PFSK-1 (cell line): ENCODE measurements at regions not wholly inside any gene's neighbourhood (a gene's known extent, or its start where the extent isn't known, plus 50 kb on each side); places are given as distances from the start of the nearest gene placed in this dataset.

Source experiments
- FOXP2 ChIP-seq: optimal IDR thresholded peaks from 2 replicates; pipeline ENCODE3; 2011; ENCODE audit warnings: borderline replicate concordance, control low read depth, inconsistent platforms; ENCODE audit not compliant: insufficient read depth; ENCODE audit errors: extremely low read length, extremely low read depth
- POLR2AphosphoS5 ChIP-seq: IDR thresholded peaks from 2 replicates; pipeline ENCODE4 v1.6.1; 2012; ENCODE audit warnings: low read depth, mild to moderate bottlenecking, control low read depth, low read length, moderate library complexity
- REST ChIP-seq, 2 experiments: IDR thresholded peaks; 2 replicates each; pipeline versions ENCODE4 v1.6.1 to v1.8.0; 2011 to 2012; ENCODE audit warnings: low read depth in 2 of 2, low read length in 2 of 2, control low read depth in 1 of 2, inconsistent platforms in 1 of 2, mild to moderate bottlenecking in 1 of 2, moderate library complexity in 1 of 2; ENCODE audit not compliant: insufficient read depth in 1 of 2
- SIN3A ChIP-seq: IDR thresholded peaks from 2 replicates; pipeline ENCODE4 v1.6.1; 2012; ENCODE audit warnings: mild to moderate bottlenecking, low read length, moderate library complexity, borderline replicate concordance; ENCODE audit not compliant: insufficient read depth
- TAF1 ChIP-seq: IDR thresholded peaks from 2 replicates; pipeline ENCODE4 v1.6.1; 2012; ENCODE audit warnings: low read length, control low read depth, borderline replicate concordance; ENCODE audit not compliant: insufficient read depth

GRCh38 chr10:118901380-118901779, 128.1 kb upstream of the NANOS1 start:
- TF ChIP-seq FOXP2 (no peak), SIN3A (no peak), POLR2AphosphoS5 (no peak), REST (IDR thresholded peaks at IDR 0.05; ENCODE audit: insufficient read depth in 1 of 2, low read depth in 2 of 2, low read length in 2 of 2) (peak; percentile 50 to 82; a peak in 2 of 4 replicates), TAF1 (no peak)

- TF ChIP-seq FOXP2 = no peak
These were observed 127.6 kb upstream of the NANOS1 start for GRCh38 chr10:118901906-118902305.

GRCh38 chr10:118903251-118903650, 126.3 kb upstream of the NANOS1 start:
- TF ChIP-seq TAF1 (no peak), SIN3A (no peak), REST (IDR thresholded peaks at IDR 0.05; ENCODE audit: insufficient read depth in 1 of 2, low read depth in 2 of 2, low read length in 2 of 2) (no peak), POLR2AphosphoS5 (no peak), FOXP2 (no peak)

GRCh38 chr10:118903691-118904090, 125.8 kb upstream of the NANOS1 start:
- TF ChIP-seq TAF1 (no peak), SIN3A (no peak), REST (IDR thresholded peaks at IDR 0.05; ENCODE audit: insufficient read depth in 1 of 2, low read depth in 2 of 2, low read length in 2 of 2) (no peak)

- TF ChIP-seq TAF1 (no peak), POLR2AphosphoS5 (no peak), REST (IDR thresholded peaks at IDR 0.05; ENCODE audit: insufficient read depth in 1 of 2, low read depth in 2 of 2, low read length in 2 of 2) (no peak), FOXP2 (no peak), SIN3A (no peak)
These were observed 125.2 kb upstream of the NANOS1 start for GRCh38 chr10:118904286-118904685.

GRCh38 chr10:118907051-118907450, 122.5 kb upstream of the NANOS1 start:
- TF ChIP-seq REST (IDR thresholded peaks at IDR 0.05; ENCODE audit: insufficient read depth in 1 of 2, low read depth in 2 of 2, low read length in 2 of 2) (no peak), TAF1 (no peak), POLR2AphosphoS5 (no peak), SIN3A (no peak), FOXP2 (no peak)
